Activated naive CD8-positive, alpha-beta T cell treated with anti-CD3 and anti-CD28 coated beads, Interleukin-2, amount 50 U/mL, for 24 hours (primary cell): ENCODE measurements at regions not wholly inside any gene's neighbourhood (a gene's known extent, or its start where the extent isn't known, plus 50 kb on each side); places are given as distances from the start of the nearest gene placed in this dataset.
"Not testable (repeated sequence)": the region's sequence is repeated elsewhere in the genome, so short reads cannot be mapped to it uniquely, and the experiment has no call there.

ENCODE experiments used
- ATAC-seq: fragments of 150-1000 bp; cut with Tn5 transposase; one replicate; pipeline ENCODE4 v1.10.0; 2021
- DNase-seq: peaks from one replicate; pipeline ENCODE4 v3.0.0; 2021
- H3K27ac Mint-ChIP-seq: one replicate; pipeline ENCODE4 v1.8.0; 2021; ENCODE audit warnings: mild to moderate bottlenecking, mixed read lengths
- H3K27me3 Mint-ChIP-seq: one replicate; pipeline ENCODE4 v1.8.0; 2021; ENCODE audit warnings: mixed read lengths
- H3K36me3 Mint-ChIP-seq: one replicate; pipeline ENCODE4 v1.8.0; 2021; ENCODE audit warnings: low read depth, mixed read lengths
- H3K4me1 Mint-ChIP-seq: one replicate; pipeline ENCODE4 v1.8.0; 2021; ENCODE audit warnings: mixed read lengths
- H3K4me3 Mint-ChIP-seq: one replicate; pipeline ENCODE4 v1.8.0; 2021; ENCODE audit warnings: mild to moderate bottlenecking, moderate library complexity, mixed read lengths
- H3K9me3 Mint-ChIP-seq: one replicate; pipeline ENCODE4 v1.8.0; 2021; ENCODE audit warnings: mixed read lengths

DNA sequence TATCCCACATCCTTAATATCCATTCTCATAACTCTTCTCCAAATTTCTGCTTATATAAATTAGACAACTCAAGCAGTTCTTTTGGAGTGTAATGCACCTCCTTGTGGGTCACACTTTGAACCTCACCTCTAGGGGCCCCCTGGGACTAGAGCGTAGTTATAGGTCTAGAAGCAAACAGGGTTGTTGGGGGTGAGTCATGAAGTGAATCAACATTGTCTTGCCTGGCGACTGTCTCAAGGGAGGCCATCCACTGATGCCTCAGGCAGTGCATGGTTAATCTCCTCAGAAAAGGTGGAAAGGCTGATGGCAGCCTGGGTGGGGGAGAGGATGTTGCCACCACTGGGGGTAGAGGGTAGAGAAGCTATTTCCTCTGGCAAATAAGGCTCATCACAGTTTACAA lies 129.1 kb downstream of the TNFRSF21 start:
- Mint-ChIP-seq H3K4me1 (no peaks in the 10 kb centered on the region), H3K4me3 (no peak overlapping the region), H3K9me3 (no peaks in the 10 kb centered on the region), H3K27ac (no peak overlapping the region), H3K36me3 (no peaks in the 10 kb centered on the region), H3K27me3 (peaks cover 1% of the 10 kb centered on the region)
- peak; percentile 68 for ATAC-seq
- no peak for DNase-seq

- Mint-ChIP-seq H3K36me3 (no peaks in the 10 kb centered on the region), H3K9me3 (no peaks in the 10 kb centered on the region), H3K4me1 (no peaks in the 10 kb centered on the region), H3K27ac (no peak overlapping the region), H3K4me3 (no peak overlapping the region), H3K27me3 (no peaks in the 10 kb centered on the region)
- no peak for ATAC-seq
- DNase-seq = no peak
Measured at GRCh38 chr6:47179286-47179685, 130.4 kb downstream of the TNFRSF21 start.

GRCh38 chr6:47175656-47176055 lies 133.5 kb upstream of the ADGRF1 start:
- H3K27ac Mint-ChIP-seq = no peak overlapping the region
- DNase-seq = no peak
- no peaks in the 10 kb centered on the region for H3K27me3 Mint-ChIP-seq
- no peaks in the 10 kb centered on the region for H3K36me3 Mint-ChIP-seq
- H3K9me3 Mint-ChIP-seq = peaks cover 3% of the 10 kb centered on the region
- H3K4me1 Mint-ChIP-seq = no peaks in the 10 kb centered on the region
- H3K4me3 Mint-ChIP-seq = no peak overlapping the region
- ATAC-seq = no peak

GRCh38 chr6:47174502-47175023 lies 132.4 kb upstream of the ADGRF1 start:
- no peaks in the 10 kb centered on the region for H3K36me3 Mint-ChIP-seq
- H3K4me3 Mint-ChIP-seq = no peak overlapping the region
- no peaks in the 10 kb centered on the region for H3K27me3 Mint-ChIP-seq
- ATAC-seq (no peak), DNase-seq (no peak)
- peaks cover 3% of the 10 kb centered on the region for H3K9me3 Mint-ChIP-seq
- H3K4me1 Mint-ChIP-seq = no peaks in the 10 kb centered on the region
- H3K27ac Mint-ChIP-seq = no peak overlapping the region

GRCh38 chr6:47174063-47174462 lies 131.9 kb upstream of the ADGRF1 start:
- DNase-seq, H3K9me3 Mint-ChIP-seq, H3K27ac Mint-ChIP-seq, H3K4me3 Mint-ChIP-seq, H3K4me1 Mint-ChIP-seq, H3K36me3 Mint-ChIP-seq, ATAC-seq, H3K27me3 Mint-ChIP-seq: not testable (repeated sequence)

- not testable (repeated sequence) for H3K4me3 Mint-ChIP-seq, H3K27me3 Mint-ChIP-seq, H3K9me3 Mint-ChIP-seq, H3K4me1 Mint-ChIP-seq, H3K27ac Mint-ChIP-seq, H3K36me3 Mint-ChIP-seq, ATAC-seq, DNase-seq
Measured at GRCh38 chr6:47173145-47173544, 131.0 kb upstream of the ADGRF1 start.

- H3K4me3 Mint-ChIP-seq = no peak overlapping the region
- peaks cover 3% of the 10 kb centered on the region for H3K9me3 Mint-ChIP-seq
- no peaks in the 10 kb centered on the region for H3K27me3 Mint-ChIP-seq
- H3K27ac Mint-ChIP-seq = no peak overlapping the region
- H3K36me3 Mint-ChIP-seq = no peaks in the 10 kb centered on the region
- ATAC-seq (no peak), DNase-seq (no peak)
- no peaks in the 10 kb centered on the region for H3K4me1 Mint-ChIP-seq
Measured at GRCh38 chr6:47170617-47170947, 128.4 kb upstream of the ADGRF1 start.

GRCh38 chr6:47169785-47170616 lies 127.9 kb upstream of the ADGRF1 start:
- DNase-seq (no peak), ATAC-seq (no peak)
- Mint-ChIP-seq H3K4me3 (no peak overlapping the region), H3K4me1 (no peaks in the 10 kb centered on the region), H3K9me3 (peaks cover 3% of the 10 kb centered on the region), H3K36me3 (no peaks in the 10 kb centered on the region), H3K27ac (no peak overlapping the region), H3K27me3 (no peaks in the 10 kb centered on the region)

- Mint-ChIP-seq H3K4me1 (no peaks in the 10 kb centered on the region), H3K27me3 (no peaks in the 10 kb centered on the region), H3K9me3 (peaks cover 3% of the 10 kb centered on the region), H3K36me3 (no peaks in the 10 kb centered on the region), H3K27ac (no peak overlapping the region), H3K4me3 (no peak overlapping the region)
- DNase-seq (no peak), ATAC-seq (peak; percentile 24)
Measured at GRCh38 chr6:47168180-47168579, 126.0 kb upstream of the ADGRF1 start.

DNA sequence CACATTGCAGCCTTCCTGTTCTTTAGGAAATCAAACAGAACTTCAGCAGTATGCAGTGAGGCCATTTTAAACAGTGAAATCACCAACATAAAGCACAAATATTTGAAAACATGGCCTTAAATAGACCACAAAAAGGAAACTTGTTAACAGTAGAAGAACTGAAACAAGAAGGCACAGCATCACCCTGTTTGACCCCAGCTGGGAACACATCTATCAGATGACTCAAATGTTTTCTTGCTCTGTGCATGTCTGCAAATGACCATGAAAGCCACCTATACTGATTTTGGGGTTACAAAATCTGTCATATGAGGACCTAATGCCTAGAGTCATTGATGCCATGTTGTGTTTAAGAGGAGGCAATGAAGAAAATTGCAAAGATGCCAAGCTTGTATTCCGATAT lies 123.8 kb upstream of the ADGRF1 start:
- H3K27ac Mint-ChIP-seq = no peak overlapping the region
- ATAC-seq (no peak), DNase-seq (no peak)
- no peaks in the 10 kb centered on the region for H3K4me1 Mint-ChIP-seq
- no peaks in the 10 kb centered on the region for H3K27me3 Mint-ChIP-seq
- H3K9me3 Mint-ChIP-seq = no peaks in the 10 kb centered on the region
- H3K36me3 Mint-ChIP-seq = no peaks in the 10 kb centered on the region
- no peak overlapping the region for H3K4me3 Mint-ChIP-seq

DNA sequence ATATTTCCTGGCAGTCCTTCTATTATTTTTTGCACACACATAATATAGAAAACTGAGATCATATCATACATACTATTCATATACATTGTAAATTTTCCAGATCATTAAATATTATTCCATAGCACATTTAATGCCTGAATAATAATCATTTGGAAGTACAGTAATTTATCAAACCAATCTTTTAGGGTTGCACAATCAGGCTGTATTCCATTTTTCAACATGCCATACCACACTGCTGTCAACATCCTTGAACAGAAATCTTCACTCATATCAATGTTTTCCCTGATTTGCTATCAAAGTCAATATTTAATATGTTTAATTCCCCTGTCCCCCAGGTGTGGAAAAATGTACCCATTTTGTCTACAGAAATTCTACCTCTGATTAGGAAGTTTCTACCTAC lies 122.7 kb upstream of the ADGRF1 start:
- DNase-seq = no peak
- no peak for ATAC-seq
- Mint-ChIP-seq H3K4me1 (no peaks in the 10 kb centered on the region), H3K9me3 (no peaks in the 10 kb centered on the region), H3K27me3 (no peaks in the 10 kb centered on the region), H3K4me3 (no peak overlapping the region), H3K27ac (no peak overlapping the region), H3K36me3 (no peaks in the 10 kb centered on the region)

- DNase-seq (no peak), ATAC-seq (no peak)
- H3K27ac Mint-ChIP-seq = no peak overlapping the region
- no peaks in the 10 kb centered on the region for H3K27me3 Mint-ChIP-seq
- H3K4me1 Mint-ChIP-seq = no peaks in the 10 kb centered on the region
- no peaks in the 10 kb centered on the region for H3K9me3 Mint-ChIP-seq
- no peaks in the 10 kb centered on the region for H3K36me3 Mint-ChIP-seq
- H3K4me3 Mint-ChIP-seq = no peak overlapping the region
Measured at GRCh38 chr6:47163536-47163935, 121.4 kb upstream of the ADGRF1 start.

GRCh38 chr6:47162793-47163192 lies 120.7 kb upstream of the ADGRF1 start:
- Mint-ChIP-seq H3K36me3 (no peaks in the 10 kb centered on the region), H3K27ac (no peak overlapping the region), H3K4me3 (no peak overlapping the region), H3K4me1 (no peaks in the 10 kb centered on the region), H3K27me3 (no peaks in the 10 kb centered on the region), H3K9me3 (no peaks in the 10 kb centered on the region)
- DNase-seq (no peak), ATAC-seq (no peak)

DNA sequence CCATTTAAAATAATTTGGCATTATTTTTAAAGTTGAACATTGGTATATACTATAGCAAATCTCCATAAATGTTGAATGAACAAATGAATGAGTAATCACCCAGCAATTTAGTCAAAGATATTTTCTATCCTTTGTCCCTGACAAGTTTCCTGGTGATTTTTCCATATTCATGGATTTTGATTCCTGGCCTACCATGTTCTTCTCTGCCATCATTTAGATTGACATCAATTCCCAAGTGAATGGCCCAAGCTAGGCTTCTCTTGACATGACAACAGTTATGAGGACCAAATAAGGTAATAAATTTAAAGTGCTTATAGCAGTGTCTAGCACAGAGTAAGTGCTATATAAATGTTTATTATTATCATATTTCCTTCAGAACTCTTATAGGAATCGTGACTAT lies 120.1 kb upstream of the ADGRF1 start:
- no peaks in the 10 kb centered on the region for H3K27me3 Mint-ChIP-seq
- H3K4me1 Mint-ChIP-seq = no peaks in the 10 kb centered on the region

DNA sequence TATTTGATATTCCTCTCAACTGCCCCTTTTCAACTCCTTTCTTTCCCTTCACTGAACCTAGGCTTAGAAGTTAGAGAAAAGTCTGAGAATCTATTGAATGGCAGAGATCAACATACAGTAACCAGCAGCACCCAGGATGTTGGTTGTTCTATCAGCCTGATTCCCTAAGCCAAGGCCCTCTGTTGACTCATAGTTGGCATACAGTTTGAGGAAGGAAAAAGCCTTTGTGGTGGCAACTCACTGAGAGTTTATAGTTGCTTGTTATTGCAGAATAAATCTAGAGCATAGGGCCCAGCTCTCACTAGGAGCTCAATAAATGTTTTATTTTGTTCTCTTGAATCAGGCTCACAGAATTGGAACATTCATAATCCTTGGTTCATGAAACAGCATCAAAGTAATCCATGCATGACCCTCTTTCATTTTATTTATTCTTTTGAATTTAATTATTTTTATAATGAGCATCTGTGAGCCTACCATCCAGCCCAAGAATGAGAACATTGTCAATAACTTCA lies 119.1 kb upstream of the ADGRF1 start:
- no peak overlapping the region for H3K27ac Mint-ChIP-seq
- no peaks in the 10 kb centered on the region for H3K9me3 Mint-ChIP-seq
- no peaks in the 10 kb centered on the region for H3K27me3 Mint-ChIP-seq
- ATAC-seq (no peak), DNase-seq (no peak)
- H3K36me3 Mint-ChIP-seq = no peaks in the 10 kb centered on the region
- no peaks in the 10 kb centered on the region for H3K4me1 Mint-ChIP-seq
- H3K4me3 Mint-ChIP-seq = no peak overlapping the region

More for the DNA sequence above, 120.1 kb upstream of the ADGRF1 start:
- H3K36me3 Mint-ChIP-seq = no peaks in the 10 kb centered on the region
- no peaks in the 10 kb centered on the region for H3K9me3 Mint-ChIP-seq
- ATAC-seq (no peak), DNase-seq (no peak)
- H3K27ac Mint-ChIP-seq = no peak overlapping the region
- no peak overlapping the region for H3K4me3 Mint-ChIP-seq
